MM.1S (cell line): ENCODE measurements at regions not wholly inside any gene's neighbourhood (a gene's known extent, or its start where the extent isn't known, plus 50 kb on each side); places are given as distances from the start of the nearest gene placed in this dataset.

Experiments
- DNase-seq: peaks from one replicate; pipeline ENCODE4 v3.0.0-alpha.2; 2015
- H2AFZ ChIP-seq: fragments of 300-600 bp; sonication (generic); 2 replicates; pipeline ENCODE4 v1.6.0; 2016; ENCODE audit warnings: antibody characterized with exemption, low read length
- H3F3A ChIP-seq: fragments of 300-600 bp; sonication (generic); 2 replicates; pipeline ENCODE4 v1.6.1; 2016; ENCODE audit warnings: mild to moderate bottlenecking, antibody characterized with exemption, low read length, moderate library complexity, mixed read lengths; ENCODE audit not compliant: insufficient read depth
- H3K27ac ChIP-seq: fragments of 300-600 bp; sonication (generic); 2 replicates; pipeline ENCODE4 v1.5.1; 2016; ENCODE audit warnings: mild to moderate bottlenecking, low read length
- H3K27me3 ChIP-seq: fragments of 300-600 bp; sonication (generic); replicated peaks from 2 replicates; pipeline ENCODE4 v1.6.0; 2016; ENCODE audit warnings: low read length; ENCODE audit not compliant: insufficient read depth
- H3K36me3 ChIP-seq: fragments of 300-600 bp; sonication (generic); replicated peaks from 2 replicates; pipeline ENCODE4 v1.6.1; 2016; ENCODE audit warnings: mild to moderate bottlenecking, low read length, mixed read lengths; ENCODE audit not compliant: insufficient read depth
- H3K4me1 ChIP-seq: fragments of 300-600 bp; sonication (generic); 2 replicates; pipeline ENCODE4 v1.6.1; 2016; ENCODE audit warnings: low read length, mixed read lengths
- H3K4me2 ChIP-seq: fragments of 300-600 bp; sonication (generic); 2 replicates; pipeline ENCODE4 v1.6.0; 2016; ENCODE audit warnings: low read depth, low read length
- H3K4me3 ChIP-seq: fragments of 300-600 bp; sonication (generic); 2 replicates; pipeline ENCODE4 v1.5.1; 2016; ENCODE audit warnings: low read length, mixed read lengths
- H3K79me2 ChIP-seq: fragments of 300-600 bp; sonication (generic); 2 replicates; pipeline ENCODE4 v1.6.1; 2016; ENCODE audit warnings: mixed run types, low read length, mixed read lengths
- H3K9ac ChIP-seq: fragments of 300-600 bp; sonication (generic); 2 replicates; pipeline ENCODE4 v1.6.1; 2016; ENCODE audit warnings: low read length, mixed read lengths
- H3K9me2 ChIP-seq: fragments of 300-600 bp; sonication (generic); replicated peaks from 2 replicates; pipeline ENCODE4 v1.6.1; 2016; ENCODE audit warnings: mild to moderate bottlenecking, low read length, mixed read lengths; ENCODE audit not compliant: insufficient read depth
- H3K9me3 ChIP-seq: fragments of 300-600 bp; sonication (generic); replicated peaks from 2 replicates; pipeline ENCODE4 v1.6.1; 2016; ENCODE audit warnings: mild to moderate bottlenecking, low read length, mixed read lengths; ENCODE audit not compliant: insufficient read depth
- H4K20me1 ChIP-seq: fragments of 300-600 bp; sonication (generic); 2 replicates; pipeline ENCODE4 v1.6.1; 2016; ENCODE audit warnings: mild to moderate bottlenecking, low read length, moderate library complexity, mixed read lengths; ENCODE audit not compliant: insufficient read depth
- EZH2 ChIP-seq: fragments of 300-600 bp; sonication (generic); optimal IDR thresholded peaks from 2 replicates; pipeline ENCODE3; 2017; ENCODE audit warnings: low read depth, mild to moderate bottlenecking, antibody characterized with exemption, low read length, mixed read lengths
- EZH2phosphoT487 ChIP-seq: fragments of 300-600 bp; sonication (generic); IDR thresholded peaks from 2 replicates; pipeline ENCODE4 v1.6.1; 2018; ENCODE audit warnings: antibody characterized with exemption, low read length
- TF ChIP-seq, protein P1 (sequence below): fragments of 300-600 bp; sonication (generic); IDR thresholded peaks from 2 replicates; pipeline ENCODE4 v1.5.1; 2016; ENCODE audit warnings: antibody characterized with exemption, low read length, mixed read lengths

GRCh38 chr17:13160296-13160695 lies 142.5 kb upstream of the ELAC2 start:
- no peak overlapping the region for H3K4me2 ChIP-seq
- H3K4me1 ChIP-seq, result no peaks in the 10 kb centered on the region
- H3K4me3 ChIP-seq, result no peak overlapping the region
- H2AFZ ChIP-seq, result no peak overlapping the region
- no peak for TF ChIP-seq EZH2
- TF ChIP-seq, protein P1, sequence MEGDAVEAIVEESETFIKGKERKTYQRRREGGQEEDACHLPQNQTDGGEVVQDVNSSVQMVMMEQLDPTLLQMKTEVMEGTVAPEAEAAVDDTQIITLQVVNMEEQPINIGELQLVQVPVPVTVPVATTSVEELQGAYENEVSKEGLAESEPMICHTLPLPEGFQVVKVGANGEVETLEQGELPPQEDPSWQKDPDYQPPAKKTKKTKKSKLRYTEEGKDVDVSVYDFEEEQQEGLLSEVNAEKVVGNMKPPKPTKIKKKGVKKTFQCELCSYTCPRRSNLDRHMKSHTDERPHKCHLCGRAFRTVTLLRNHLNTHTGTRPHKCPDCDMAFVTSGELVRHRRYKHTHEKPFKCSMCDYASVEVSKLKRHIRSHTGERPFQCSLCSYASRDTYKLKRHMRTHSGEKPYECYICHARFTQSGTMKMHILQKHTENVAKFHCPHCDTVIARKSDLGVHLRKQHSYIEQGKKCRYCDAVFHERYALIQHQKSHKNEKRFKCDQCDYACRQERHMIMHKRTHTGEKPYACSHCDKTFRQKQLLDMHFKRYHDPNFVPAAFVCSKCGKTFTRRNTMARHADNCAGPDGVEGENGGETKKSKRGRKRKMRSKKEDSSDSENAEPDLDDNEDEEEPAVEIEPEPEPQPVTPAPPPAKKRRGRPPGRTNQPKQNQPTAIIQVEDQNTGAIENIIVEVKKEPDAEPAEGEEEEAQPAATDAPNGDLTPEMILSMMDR, result no peak
- TF ChIP-seq EZH2phosphoT487, result no peak
- H3K9me3 ChIP-seq, result no peaks in the 10 kb centered on the region
- no peaks in the 10 kb centered on the region for H3K79me2 ChIP-seq
- no peaks in the 10 kb centered on the region for H3K36me3 ChIP-seq
- H3K27ac ChIP-seq, result no peak overlapping the region
- no peak for DNase-seq
- no peaks in the 10 kb centered on the region for H3K27me3 ChIP-seq
- H4K20me1 ChIP-seq, result no peaks in the 10 kb centered on the region
- no peaks in the 10 kb centered on the region for H3F3A ChIP-seq
- no peak overlapping the region for H3K9ac ChIP-seq
- no peaks in the 10 kb centered on the region for H3K9me2 ChIP-seq

GRCh38 chr17:13158494-13159240 lies 140.8 kb upstream of the ELAC2 start:
- Histone ChIP-seq H3K79me2 (no peaks in the 10 kb centered on the region), H2AFZ (no peak overlapping the region), H3K27me3 (no peaks in the 10 kb centered on the region), H3K27ac (no peak overlapping the region), H3K36me3 (no peaks in the 10 kb centered on the region), H3K9me2 (no peaks in the 10 kb centered on the region), H3K4me2 (no peak overlapping the region), H3K9me3 (no peaks in the 10 kb centered on the region), H3F3A (no peaks in the 10 kb centered on the region), H4K20me1 (no peaks in the 10 kb centered on the region), H3K9ac (no peak overlapping the region), H3K4me3 (no peak overlapping the region), H3K4me1 (no peaks in the 10 kb centered on the region)
- TF ChIP-seq, protein P1, result no peak
- TF ChIP-seq EZH2phosphoT487, result no peak
- TF ChIP-seq EZH2, result no peak
- no peak for DNase-seq

DNA sequence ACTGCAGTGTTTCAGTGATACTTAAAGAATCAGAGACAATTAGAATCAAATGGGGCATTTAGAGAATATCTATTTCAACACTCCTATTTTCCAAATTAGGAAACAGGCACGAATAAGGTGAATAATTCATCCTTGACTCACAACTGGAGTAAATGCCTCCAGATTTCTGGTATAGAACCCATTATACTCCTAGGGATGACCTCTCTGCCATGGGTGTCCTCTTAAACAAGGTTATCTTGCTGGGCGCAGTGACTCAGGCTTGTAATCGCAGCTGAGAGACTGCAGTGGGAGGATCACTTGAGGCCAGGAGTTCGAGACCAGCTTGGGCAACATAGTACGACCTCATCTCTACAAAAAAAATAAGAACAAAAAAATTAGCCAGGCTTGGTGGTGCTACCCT lies 139.8 kb upstream of the ELAC2 start:
- Histone ChIP-seq H3K4me2 (no peak overlapping the region), H3K79me2 (no peaks in the 10 kb centered on the region), H4K20me1 (no peaks in the 10 kb centered on the region), H3K27me3 (no peaks in the 10 kb centered on the region), H3F3A (no peaks in the 10 kb centered on the region), H3K9me2 (no peaks in the 10 kb centered on the region), H3K4me1 (no peaks in the 10 kb centered on the region), H3K36me3 (no peaks in the 10 kb centered on the region), H3K9me3 (no peaks in the 10 kb centered on the region), H3K9ac (no peak overlapping the region), H3K27ac (no peak overlapping the region), H2AFZ (no peak overlapping the region), H3K4me3 (no peak overlapping the region)
- DNase-seq, result no peak
- TF ChIP-seq EZH2phosphoT487 (no peak), EZH2 (no peak)
- TF ChIP-seq, protein P1, result no peak
